ENCODE measurements at regions not wholly inside any gene's neighbourhood (a gene's known extent, or its start where the extent isn't known, plus 50 kb on each side); places are given as distances from the start of the nearest gene placed in this dataset.

DNA sequence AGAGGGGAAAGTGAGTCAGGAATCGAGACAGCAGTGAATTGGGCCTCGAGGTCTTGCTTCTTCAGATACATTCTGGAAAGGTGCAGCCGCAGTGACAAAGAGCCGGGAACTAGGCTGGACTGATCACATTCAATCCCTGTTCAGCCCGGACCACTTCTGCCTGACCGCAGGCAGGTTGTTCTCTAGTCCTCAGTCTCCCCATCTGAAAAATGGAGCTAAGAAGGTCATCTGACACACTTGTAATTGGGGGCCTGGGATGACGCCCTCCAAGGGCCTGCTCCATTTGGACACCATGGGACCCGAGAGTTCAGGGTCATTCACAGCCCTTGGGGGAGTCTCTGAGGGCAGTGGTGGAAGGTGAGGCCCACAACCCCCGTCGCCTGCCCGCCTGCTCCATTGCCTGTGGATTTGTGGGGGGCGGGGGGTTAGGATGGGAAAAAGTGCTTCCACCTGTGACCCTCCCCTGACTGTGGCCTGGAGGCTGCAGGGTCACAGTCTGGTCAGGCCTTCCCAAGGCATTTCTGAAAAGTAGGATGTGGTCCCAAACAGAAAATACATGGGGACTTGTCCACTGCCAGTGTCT is 87.9 kb upstream of the CSF3R start:
- POLR2A ChIA-PET, result no interaction called here
- Histone ChIP-seq H3K27me3 (ENCODE audit: control insufficient read depth, insufficient read depth, low read length) (peaks cover 4% of the 10 kb centered on the region), H3K27ac (ENCODE audit: low read depth, low read length) (no peak overlapping the region), H3K9me3 (ENCODE audit: control insufficient read depth, insufficient read depth, low read length) (no peaks in the 10 kb centered on the region; the same call in 1 of the 2 replicates), H3K4me3 (ENCODE audit: low read depth, low read length) (no peak overlapping the region)
- DNase-seq (ENCODE audit: low read depth, low spot score), result no peak
- TF ChIP-seq, protein P1, sequence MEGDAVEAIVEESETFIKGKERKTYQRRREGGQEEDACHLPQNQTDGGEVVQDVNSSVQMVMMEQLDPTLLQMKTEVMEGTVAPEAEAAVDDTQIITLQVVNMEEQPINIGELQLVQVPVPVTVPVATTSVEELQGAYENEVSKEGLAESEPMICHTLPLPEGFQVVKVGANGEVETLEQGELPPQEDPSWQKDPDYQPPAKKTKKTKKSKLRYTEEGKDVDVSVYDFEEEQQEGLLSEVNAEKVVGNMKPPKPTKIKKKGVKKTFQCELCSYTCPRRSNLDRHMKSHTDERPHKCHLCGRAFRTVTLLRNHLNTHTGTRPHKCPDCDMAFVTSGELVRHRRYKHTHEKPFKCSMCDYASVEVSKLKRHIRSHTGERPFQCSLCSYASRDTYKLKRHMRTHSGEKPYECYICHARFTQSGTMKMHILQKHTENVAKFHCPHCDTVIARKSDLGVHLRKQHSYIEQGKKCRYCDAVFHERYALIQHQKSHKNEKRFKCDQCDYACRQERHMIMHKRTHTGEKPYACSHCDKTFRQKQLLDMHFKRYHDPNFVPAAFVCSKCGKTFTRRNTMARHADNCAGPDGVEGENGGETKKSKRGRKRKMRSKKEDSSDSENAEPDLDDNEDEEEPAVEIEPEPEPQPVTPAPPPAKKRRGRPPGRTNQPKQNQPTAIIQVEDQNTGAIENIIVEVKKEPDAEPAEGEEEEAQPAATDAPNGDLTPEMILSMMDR (IDR thresholded peaks at IDR 0.05; ENCODE audit: low read depth, low read length), result no peak
- CTCF ChIA-PET, result no interaction called here

DNA sequence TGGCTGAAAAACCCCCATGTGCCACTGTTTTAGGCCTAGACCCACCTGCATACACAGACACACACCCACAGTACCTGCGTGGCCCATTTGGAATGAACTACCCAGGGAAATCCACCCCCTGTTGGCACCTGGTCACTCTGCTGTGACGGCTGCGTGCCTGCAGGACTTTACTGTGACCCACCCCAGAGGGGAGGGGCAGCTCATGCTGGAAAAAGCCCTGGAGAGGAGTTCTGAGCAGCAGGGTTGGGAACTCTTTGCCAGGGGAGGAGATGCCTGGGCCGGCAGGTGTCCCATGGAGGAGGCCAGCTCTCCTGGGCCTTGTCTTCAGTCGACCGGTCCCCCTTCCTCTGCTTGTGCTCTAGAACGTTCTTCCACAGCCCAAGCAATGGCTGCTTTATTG is 87.3 kb upstream of the CSF3R start:
- TF ChIP-seq, protein P1 (IDR thresholded peaks at IDR 0.05; ENCODE audit: low read depth, low read length), result no peak

DNA sequence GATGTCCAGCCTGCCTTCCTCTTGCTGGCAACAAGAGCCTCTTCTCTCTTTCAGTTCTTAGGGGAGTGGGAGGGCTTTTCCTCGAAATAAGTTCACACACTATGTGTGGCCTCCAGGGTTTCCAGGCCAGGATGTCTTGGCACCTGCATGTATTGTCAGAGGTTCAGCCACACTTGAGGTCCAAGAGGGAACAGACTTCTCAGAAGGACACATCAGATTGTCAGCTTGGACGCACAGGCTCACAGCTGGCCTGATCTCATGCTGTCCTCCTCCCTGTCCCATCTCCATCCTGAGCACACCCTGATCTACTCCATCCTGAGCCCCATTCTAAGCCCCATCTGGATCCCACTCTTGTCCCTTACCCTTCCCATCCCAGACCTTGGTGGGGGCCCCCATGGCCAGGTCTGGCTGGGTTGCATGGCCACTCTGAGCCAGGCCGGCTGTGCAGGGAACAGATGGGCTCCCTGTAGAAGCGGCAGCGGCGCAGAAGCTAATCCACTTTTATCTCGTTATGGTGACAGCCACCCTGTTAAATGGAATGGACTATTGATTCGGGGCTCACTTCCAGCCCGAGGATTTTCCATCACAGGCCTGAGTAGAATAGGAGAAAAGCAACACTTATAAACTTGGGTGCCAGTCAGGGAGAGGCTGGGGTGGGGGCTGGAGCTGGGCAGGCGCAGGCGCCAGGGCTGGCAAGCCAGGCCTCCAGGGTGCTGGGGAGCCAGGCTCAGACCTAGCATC is 85.1 kb upstream of the CSF3R start:
- Histone ChIP-seq H3K27me3 (ENCODE audit: control insufficient read depth, insufficient read depth, low read length) (no peaks in the 10 kb centered on the region), H3K4me3 (ENCODE audit: low read depth, low read length) (no peak overlapping the region), H3K9me3 (ENCODE audit: control insufficient read depth, insufficient read depth, low read length) (no peaks in the 10 kb centered on the region; the same call in 1 of the 2 replicates), H3K27ac (ENCODE audit: low read depth, low read length) (no peak overlapping the region)
- ChIA-PET POLR2A (no interaction called here), CTCF (no interaction called here)
- TF ChIP-seq, protein P1 (IDR thresholded peaks at IDR 0.05; ENCODE audit: low read depth, low read length), result no peak
- no peak for DNase-seq (ENCODE audit: low read depth, low spot score)

More for the DNA sequence above, 87.3 kb upstream of the CSF3R start:
- no peak for DNase-seq (ENCODE audit: low read depth, low spot score)
- ChIA-PET POLR2A (no interaction called here), CTCF (no interaction called here)
- H3K4me3 ChIP-seq (ENCODE audit: low read depth, low read length), result no peak overlapping the region
- H3K9me3 ChIP-seq (ENCODE audit: control insufficient read depth, insufficient read depth, low read length), result no peaks in the 10 kb centered on the region; the same call in 1 of the 2 replicates
- H3K27ac ChIP-seq (ENCODE audit: low read depth, low read length), result no peak overlapping the region
- H3K27me3 ChIP-seq (ENCODE audit: control insufficient read depth, insufficient read depth, low read length), result peaks cover 4% of the 10 kb centered on the region

DNA sequence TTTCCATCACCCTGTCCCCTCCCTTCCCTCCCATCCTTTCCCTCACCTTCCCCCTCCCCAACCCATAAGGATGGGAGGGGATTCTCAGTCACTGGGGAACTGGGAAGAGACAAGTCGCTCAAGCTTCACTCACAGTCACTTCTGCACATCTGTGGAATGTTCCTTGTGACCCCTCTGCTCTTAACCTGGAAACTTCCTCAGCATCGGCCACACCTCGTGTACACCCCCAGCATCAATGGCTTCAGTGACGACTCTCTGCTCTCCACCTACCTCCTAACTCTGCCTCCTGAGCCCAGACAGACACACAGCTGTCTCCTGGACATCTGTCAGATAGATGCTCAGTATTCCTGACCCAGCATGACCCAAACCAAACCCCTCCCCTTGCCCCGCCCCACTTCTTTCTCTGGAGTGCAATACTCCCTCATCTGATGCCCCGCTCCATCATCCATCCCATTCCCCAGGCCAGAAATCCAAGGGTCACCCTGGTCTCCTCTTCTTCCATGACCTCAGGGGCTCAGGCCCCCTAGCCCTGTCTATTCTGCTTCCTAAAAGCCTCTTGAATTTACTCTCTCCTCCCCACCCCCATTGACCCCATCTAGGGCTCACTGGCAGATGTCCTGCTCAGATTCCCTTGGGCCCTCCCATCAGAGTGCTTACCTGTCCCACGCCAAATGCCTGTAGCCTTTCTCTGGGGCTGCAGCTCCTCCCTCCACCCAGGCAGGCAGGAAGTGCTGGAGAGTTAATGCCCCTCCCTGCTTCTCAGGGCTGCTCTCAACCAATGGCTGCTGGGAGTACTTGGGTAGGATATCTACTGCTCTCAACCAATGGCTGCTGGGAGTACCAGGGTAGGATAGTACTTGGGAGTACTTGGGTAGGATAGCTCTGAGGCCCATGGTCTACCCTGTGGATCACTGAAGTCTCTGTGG is 83.1 kb upstream of the CSF3R start:
- no peak for DNase-seq (ENCODE audit: low read depth, low spot score)
- Histone ChIP-seq H3K27ac (ENCODE audit: low read depth, low read length) (no peak overlapping the region), H3K4me3 (ENCODE audit: low read depth, low read length) (no peak overlapping the region), H3K9me3 (ENCODE audit: control insufficient read depth, insufficient read depth, low read length) (no peaks in the 10 kb centered on the region), H3K27me3 (ENCODE audit: control insufficient read depth, insufficient read depth, low read length) (no peaks in the 10 kb centered on the region)
- POLR2A ChIA-PET, result no interaction called here
- CTCF ChIA-PET, result interaction anchor here (0.6 to 1.4 kb wide), 4 partner anchors 9 to 50 kb away, joined by 3 to 5 read pairs (median 3); no protein-coding TSS in a partner anchor
- TF ChIP-seq, protein P1 (IDR thresholded peaks at IDR 0.05; ENCODE audit: low read depth, low read length), result no peak

Measured in AG04450 (cell line).